Esophagus mucosa (tissue), 1 donor: ENCODE measurements at regions not wholly inside any gene's neighbourhood (a gene's known extent, or its start where the extent isn't known, plus 50 kb on each side); places are given as distances from the start of the nearest gene placed in this dataset.
A peak's percentile ranks its signal among the peaks of the same experiment; 100 is the strongest.

ENCODE experiments used
- ATAC-seq: fragments of 200-7000 bp; cut with Tn5 transposase; one replicate; pipeline ENCODE4 v1.9.1; 2020
- donor health status: DM: yes; HTN: yes; CAD: no.

DNA sequence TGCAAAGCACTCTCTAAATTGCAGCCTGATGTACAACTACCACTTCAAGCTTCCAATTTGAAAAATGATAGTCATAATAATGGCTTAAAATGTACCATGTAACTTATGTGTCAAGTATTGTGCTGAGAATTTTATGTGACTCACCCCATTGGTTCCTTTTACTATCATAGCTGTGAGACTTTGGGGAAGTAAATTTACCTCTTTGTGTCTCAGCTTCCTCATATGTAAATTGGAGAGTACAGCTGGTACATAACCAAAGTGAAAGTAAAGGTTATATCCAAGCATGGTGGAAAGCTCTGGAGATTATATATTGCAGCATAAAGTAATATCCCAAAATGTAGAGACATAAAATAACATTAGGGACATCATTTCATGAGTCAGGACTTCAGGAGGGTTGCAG, 2200.4 kb upstream of the C9orf72 start:
- peak; percentile 85 for ATAC-seq

DNA sequence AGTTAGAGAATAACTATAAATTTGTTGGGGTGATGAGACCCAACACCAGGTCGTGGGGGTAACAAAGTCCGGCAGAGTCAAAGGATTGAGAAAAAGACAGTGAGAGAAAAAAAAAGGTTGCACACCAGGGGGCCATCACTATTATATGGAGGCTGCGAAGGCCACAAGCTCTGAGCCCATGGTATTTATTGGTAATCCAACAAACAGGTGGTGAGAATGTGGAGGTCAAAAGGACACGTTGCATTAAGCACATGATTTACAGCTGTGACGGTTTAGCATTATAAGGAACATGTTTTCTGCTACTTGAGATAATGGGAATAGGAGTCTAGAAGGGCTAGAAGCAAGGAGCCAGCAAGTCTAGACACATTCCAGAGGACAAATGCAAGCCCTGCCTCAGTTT, 2202.2 kb upstream of the C9orf72 start:
- ATAC-seq: no peak

DNA sequence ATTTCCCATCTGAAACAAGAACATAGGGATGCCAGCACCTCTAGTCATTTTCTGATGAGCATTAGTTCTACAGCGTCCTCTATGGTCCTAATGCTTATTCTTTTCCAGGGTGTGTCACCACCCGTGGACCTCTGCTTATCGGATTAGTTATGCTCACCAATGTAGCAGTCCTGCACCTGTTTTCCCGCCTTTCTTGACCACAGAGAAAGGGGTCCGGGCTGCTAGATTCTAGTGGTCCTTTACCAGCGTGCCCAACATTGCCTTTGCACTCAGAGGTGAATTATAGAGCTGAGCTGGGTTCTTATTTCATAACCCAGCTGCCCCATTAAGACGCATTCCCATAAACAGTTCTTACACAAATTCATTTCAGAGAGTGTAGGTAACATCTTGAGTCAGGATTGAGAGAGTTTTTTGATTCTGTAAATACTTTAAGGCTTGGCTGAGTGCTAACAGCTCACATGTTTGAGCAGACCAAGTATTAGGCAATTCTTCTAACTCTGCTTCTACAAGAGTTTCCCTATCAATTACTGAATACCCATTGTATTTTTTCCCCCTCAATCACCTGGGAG, 2205.1 kb upstream of the C9orf72 start:
- ATAC-seq: peak; percentile 56

DNA sequence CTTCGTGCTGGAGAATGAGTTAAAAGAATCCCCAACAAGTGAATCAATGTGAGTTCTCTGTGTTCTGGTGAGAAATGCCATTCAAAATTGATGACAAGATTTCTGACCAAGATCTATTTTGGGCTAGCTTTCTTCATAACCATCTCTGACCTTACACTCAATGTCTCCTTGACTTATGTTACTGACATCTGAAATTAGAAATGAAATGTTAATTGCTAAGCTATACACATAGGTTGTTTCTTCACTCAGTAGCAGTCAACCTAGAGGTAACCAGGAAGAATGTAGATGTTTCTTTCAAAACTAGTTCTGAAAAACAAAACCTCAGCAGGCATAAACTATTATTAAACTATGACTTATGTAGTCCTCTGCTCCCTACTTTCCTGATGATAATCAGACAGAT, 2220.7 kb upstream of the C9orf72 start:
- peak; percentile 13 for ATAC-seq

DNA sequence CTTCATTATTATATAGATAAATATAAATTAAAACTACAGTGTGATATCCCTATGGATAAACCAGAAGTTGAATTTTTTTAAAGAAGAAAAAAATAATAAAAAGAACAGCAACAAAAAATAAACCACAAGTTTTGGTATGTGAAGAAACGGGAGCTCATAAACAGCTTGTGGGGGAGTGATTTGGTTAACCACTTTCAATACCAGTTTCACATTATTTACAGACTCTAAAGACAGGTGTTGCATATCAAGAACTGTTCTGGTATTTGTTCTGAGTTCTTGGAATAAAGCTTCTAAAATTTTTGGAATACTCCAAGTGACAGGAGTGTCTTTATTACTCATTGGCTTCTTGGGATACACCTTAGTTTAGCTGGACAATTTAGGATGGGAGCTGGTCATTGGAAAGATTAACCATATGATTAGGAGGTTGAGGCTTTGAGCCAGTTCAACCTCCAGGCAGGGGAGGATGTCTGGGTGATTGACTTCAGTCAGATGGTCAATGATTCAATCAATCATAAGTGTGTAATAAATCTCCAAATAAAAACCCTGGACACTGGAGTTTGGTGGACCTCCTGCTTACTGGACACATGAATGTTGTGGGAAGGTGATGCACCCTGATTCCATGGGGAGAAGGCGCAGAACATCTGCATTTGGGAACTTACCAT, 2223.1 kb upstream of the C9orf72 start:
- no peak for ATAC-seq

DNA sequence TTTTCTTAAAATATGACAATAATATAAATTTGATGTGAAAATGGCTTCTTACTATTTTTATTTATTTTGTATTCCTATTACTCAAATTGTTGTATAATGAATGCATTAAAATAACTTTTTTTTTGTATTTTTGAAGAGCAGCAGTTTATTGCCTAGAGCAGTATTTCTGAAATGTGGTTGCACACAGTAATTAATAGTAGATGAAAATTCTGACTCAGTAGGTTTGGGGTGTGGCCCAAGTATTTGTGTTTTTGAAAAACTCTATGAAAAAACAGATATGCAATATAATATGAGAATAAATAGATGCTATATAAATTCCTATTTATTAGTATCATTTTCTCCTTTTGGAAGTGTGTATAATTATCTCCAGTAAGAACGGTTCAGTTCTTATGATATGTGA, 2225.3 kb upstream of the C9orf72 start:
- peak; percentile 56 for ATAC-seq

DNA sequence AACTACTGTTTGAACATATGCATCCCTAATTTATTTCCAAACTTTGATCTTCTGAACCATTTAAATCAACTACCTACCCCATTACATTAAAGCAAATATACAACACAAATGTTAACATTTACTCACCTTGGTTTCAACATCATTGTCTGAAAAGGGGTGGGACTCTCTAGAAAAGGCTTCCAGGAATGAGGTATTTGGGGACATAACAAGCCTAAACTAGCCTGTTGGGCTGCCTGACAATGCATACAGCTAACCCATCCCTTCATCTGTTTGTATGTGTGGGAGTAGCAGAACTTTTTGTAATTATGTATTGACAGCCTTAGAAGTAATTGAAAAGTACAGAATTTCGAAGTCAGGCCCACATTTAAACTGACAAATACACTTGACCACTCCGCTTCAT, 2225.9 kb upstream of the C9orf72 start:
- peak; percentile 96 for ATAC-seq

DNA sequence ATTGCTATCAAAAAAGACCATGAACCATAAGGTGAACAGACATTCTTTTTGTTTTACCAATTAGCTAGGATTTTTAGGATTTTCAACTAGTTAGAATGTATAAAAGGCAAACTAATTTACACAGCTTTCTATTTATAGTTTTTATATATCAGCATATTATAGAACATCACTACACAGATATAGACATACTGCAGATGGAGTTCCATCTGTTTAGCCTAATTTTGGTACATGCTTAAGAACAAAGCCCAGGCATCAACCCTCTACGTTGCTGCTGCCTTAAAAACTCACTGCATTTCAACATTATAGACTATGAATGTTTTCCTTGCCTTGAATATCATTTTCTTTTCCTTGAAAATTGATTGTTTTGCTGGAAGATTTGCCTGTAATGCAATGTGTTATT, 2227.5 kb upstream of the C9orf72 start:
- no peak for ATAC-seq

DNA sequence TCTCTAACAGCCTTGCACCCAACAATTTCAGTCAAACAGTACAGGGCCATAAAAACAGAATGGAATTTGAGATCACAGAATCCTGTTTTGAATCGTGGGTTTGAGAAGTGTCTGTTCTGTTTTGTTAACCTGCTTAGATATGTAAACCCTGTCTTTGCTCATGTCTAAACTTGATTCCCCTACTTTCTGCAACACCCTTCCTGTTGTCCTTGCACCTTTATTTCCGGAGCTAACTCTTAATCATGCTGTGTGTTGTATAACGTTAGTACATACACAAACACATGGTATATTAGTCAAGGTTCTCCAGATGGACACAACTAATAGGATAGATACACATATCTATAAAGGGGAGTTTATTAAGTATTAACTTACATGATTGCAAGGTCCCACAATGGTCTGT, 2229.2 kb upstream of the C9orf72 start:
- peak; percentile 75 for ATAC-seq

DNA sequence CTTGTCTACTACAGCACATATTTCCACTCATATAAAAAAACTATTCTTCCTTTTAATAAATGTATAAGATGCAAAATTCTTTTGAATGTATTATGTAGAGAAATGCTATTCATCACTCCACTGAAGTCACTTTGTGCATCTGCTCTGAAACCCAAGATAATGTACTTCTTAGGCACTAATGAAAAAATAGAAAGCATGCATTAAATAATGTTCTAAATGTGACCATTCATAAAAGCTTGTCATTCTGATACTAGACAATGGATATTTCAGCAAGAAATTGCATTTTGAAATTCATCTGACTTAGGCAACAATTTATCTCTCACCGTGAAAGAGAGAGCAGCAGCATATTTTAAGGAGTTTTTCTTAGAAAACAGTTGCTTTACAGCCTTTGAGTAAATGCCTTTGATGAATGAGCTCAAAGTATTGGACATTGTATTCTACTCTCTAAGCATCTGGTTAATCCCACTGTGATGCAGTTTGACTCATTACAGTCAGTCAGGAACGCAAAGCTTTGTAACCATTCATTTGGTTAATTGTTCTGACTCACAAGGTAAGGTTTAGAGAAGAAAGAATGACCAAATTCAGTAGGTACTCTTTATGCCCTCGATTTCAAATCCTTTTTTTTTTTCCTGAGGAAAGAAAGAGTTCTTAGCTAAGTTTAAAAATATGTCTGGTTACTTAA, 2233.8 kb upstream of the C9orf72 start:
- peak; percentile 96 for ATAC-seq

DNA sequence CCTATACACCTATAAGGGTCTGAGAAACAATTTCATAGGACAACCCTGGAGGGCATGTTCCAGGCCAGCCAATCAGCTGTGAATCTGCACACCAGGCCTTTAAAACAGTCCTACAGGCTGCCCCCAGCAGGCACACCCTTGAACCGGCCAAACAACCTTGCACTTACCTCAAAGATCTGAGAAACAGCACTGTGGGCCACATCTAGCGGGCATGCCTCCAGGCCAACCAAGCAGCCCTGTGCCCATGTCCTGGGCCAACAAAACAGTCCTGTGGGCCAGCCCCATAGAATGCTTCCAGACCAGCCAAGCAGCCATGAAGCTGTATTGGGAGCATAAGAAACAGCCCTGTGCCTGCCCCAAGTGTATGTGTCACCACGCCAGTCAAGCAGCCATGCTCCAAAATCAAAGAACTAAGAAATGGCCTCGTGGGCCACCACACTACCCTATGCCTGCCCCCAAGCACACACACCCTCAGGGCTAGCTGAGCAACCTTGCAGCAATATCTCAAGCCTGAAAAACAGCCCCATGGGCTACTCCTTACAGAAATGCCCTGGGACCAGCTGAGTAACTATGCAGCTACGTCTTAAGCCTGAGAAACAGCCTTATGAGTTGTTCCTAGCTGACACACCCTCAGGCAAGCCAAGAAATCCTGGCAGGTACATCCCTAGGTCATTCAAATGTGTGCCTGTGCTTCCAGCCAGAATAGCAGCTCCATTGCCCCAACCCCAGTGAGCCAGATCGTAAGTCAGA, 2243.8 kb upstream of the C9orf72 start:
- ATAC-seq: peak; percentile 64

DNA sequence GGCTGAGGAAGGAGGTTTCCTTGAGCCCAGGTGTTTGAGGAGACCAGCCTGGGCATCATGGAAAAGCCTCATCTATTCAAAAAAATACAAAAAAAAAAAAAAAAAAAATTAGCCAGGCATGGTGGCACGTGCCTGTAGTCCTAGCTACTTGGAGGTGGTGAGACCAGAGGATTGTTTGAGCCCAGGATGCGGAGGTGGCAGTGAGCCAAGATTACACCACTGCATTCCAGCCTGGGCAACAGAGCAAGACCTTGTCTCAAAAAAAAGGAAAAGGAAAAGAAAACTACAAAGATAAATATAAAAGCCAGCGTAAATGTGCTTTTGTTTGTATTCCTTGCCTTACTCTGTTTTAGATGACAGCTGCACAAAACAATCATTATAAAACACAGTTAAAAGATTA, 2249.2 kb upstream of the C9orf72 start:
- ATAC-seq: no peak

DNA sequence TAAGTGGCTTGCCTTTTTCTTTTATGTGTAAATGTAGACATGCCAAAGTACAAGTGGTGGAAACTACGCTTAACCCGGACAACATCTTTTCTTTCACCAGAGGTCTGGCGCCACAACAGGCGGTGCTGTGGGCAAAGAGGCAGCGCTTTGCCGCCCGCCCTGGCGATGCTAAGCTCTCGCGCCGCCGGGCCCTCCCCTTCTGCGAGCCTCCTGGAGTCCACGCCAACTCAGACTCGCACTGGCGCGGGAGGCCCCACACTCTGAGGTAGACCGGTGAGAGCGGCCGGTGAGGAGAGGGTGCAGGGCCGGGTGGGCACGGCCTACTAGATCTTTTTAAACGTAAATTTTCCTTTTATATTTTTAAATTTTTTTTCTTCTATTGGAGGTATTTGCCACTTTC, 2253.1 kb upstream of the C9orf72 start:
- no peak for ATAC-seq

DNA sequence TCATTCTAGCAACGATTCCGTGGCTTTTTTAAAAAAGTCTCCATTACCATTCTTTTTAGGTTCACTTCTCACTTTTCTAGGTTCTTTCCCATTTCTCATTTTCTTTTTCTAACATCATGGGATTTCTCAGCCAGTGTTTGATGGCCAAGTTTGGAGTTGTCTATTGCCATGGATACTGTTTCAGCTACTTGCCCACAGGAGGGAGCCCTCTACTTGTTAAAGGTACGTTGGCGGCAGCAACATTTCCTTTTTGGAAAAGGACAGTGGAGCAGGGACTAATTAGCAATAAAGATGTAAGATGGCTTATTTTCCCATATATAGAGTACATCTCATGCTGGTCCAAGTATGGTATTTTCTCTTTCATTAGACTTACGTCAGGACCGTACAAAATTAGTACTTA, 2257.5 kb upstream of the C9orf72 start:
- ATAC-seq: peak; percentile 46

DNA sequence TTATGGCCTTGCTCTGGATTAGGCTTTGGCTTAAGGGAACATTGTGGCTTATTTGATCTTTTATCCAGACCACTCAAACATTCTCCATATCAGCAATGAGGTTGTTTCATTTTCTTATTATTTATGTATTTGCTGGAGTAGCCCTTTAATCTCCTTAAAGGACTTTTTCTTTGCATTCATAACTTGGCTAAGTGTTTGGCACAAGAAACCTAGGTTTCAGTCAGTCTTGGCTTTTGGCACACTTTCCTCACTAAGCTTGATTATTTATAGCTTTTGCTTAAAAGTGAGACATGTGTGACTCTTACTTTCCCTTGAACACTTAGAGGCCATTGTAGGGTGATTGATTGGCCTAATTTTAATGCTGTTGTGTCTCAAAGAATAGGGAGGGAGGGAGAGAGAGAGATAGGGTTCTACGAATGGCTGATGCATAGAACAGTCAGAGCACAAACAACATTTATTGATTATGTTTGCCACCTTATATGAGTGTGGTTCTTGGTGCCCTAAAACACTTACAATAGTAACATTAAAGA, 2265.3 kb upstream of the C9orf72 start:
- no peak for ATAC-seq

DNA sequence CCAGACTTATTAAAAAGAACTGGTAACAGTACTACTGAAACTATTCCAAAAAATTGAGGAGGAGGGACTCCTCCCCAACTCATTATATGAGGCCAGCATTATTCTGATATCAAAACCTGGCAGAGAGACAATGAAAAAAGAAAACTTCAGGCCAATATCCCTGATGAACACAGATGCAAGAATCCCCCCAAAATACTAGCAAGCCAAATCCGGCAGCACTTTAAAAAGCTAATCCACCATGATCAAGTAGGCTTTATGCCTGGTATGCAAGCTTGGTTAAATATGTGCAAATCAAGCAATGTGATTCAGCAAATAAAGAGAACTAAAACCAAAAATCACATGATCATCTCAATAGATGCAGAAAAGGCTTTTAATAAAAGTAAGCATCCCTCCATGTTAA, 2271.0 kb upstream of the C9orf72 start:
- ATAC-seq: no peak

DNA sequence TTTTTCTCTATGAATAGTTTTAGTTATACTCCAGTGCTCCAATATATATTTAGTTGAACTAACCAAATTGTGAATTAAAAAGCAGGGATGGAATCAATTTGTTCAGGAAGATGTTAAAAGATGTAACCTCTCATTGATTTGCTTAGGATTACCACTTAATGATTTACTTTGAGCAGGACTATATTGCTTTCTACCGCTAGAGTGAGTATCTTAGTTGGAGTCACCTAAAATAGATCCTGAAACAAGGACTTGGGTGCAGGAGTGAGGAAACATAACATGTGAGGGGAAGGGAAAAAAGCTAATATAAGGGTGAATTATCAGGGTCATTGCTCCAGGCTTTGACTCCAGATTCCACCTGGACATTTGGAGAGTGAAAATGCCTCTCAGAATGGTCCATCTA, 2277.4 kb upstream of the C9orf72 start:
- ATAC-seq: no peak

DNA sequence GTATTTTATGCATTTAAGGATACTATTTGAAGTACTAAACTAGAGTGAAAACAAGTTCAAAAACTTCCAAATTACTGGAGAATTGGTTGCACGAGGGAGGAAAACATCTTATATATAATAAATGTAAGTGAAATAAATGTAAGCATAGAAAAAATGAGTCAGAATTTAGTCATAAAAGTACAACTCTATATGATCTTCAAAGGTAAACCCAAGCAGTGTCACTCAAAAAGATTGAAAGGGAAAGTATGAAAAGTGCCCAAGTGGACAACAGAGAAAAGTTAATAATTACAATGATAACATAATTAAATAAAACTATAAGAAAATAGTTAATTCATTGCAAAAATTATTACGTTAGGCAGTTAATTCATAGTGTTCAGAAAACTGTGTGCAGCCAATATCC, 2288.5 kb upstream of the C9orf72 start:
- no peak for ATAC-seq

DNA sequence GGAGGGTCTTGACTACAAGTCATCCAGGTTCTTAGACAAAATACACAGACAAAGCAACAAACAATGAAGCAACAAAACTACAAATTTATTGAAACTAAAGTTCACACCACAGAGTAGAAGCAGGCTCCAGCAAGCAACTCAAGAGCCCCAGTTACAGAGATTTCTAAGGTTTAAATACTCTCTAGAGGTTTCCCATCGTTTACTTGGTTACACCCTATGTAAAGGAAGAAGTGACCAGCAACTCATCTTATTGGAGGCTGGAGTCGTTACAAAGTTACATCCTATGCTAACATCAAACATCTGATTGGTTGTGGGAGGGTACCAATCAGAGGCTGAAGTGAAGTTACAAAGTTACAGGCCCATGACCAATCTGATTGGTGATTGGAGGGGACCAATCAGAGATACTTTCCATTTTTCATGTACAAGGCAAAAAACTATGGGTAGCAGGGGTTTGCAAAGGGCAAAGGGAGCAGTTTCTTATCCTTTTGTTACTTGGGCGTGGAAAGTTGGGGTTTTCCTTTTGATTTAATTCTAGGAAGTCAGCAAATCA, 2292.6 kb upstream of the C9orf72 start:
- ATAC-seq: no peak

DNA sequence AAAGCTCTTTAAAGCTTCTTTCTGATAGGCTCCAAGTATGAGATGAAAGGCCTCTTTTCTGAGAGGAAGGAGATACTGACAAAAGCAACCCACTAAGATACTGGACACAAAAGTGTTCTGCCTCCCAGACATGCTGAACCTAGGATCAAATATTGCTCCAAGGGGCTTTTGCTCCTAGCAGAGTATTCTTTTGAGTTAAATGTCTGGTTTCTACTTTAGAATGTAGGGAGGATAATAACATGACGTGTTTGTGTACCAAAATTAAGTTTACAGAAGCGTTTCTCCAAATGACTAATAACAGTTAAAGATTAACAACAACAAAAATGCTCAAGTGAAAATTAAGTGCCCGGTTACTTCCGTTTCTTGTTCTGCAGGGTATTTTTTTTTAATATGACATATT, 2293.3 kb upstream of the C9orf72 start:
- no peak for ATAC-seq

DNA sequence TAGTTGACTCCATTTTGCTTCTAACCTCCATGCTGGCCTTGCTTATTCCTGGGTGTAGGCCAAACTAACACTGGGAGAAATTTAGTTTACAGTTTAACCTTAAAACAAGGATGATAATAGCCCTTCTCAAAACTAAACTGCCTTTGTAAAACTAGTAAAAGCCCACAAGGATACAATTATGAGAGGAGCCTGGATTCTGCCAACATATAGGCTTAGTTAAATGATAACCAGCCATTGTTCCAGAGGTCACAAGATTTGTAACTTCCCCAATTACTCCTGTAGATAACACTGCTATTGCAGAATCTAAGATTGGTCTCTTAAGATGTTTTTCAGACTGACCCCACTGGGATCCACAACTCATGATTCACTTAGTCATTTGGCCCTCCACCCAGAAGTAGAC, 2300.3 kb upstream of the C9orf72 start:
- ATAC-seq: no peak

DNA sequence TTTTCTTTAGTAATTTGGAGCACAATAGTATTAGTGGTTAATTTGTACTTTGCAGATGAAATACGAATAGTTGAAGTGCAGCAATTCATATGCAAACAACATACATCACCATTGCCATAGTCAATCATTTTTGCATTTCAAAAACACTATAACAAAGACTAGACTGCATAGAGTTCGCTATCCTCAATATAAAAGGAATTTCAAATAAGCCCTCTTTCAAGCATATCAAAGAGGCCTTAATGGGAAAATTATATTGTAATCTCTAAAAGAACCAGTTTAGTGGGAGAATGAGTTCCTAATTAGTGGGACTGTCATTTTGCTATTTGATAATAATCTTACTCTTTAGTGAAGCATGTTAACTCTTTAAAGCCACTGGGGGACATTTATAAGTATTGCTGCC, 2302.3 kb upstream of the C9orf72 start:
- ATAC-seq: no peak

DNA sequence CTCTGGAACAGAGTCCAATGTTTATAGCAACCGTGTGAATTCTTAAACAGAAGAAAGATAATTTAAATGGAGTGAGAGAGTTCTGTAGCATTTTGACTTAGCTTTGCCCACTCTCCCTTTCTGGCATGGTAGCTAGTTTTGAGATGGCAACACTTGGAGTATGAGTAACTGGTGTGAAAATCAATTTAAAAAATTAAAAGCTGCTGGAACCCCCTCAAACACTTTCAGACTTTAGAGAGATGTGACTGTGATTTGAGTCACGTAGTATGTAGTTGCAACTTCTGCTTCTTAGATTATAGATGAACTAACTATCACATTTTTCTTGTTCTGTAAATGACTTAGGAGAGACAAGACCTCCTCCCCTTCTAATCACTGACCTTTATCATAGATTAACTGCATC, 2309.5 kb upstream of the C9orf72 start:
- no peak for ATAC-seq
